Type B pancreatic cell (in vitro differentiated cells): ENCODE measurements at regions not wholly inside any gene's neighbourhood (a gene's known extent, or its start where the extent isn't known, plus 50 kb on each side); places are given as distances from the start of the nearest gene placed in this dataset.

Experiments used
- DNase-seq: peaks from one replicate; pipeline ENCODE4 v3.0.0; 2021; ENCODE audit warnings: mixed read lengths; ENCODE audit not compliant: unreplicated experiment; ENCODE audit errors: extremely low spot score
- H3K27ac Mint-ChIP-seq: 2 replicates; pipeline ENCODE4 v1.8.0; 2021; ENCODE audit warnings: mild to moderate bottlenecking, mixed read lengths
- H3K27me3 Mint-ChIP-seq: 2 replicates; pipeline ENCODE4 v1.8.0; 2021; ENCODE audit warnings: mixed read lengths
- H3K36me3 Mint-ChIP-seq: 2 replicates; pipeline ENCODE4 v1.8.0; 2021; ENCODE audit warnings: mixed read lengths
- H3K4me1 Mint-ChIP-seq: one replicate; pipeline ENCODE4 v1.8.0; 2021; ENCODE audit warnings: mixed read lengths; ENCODE audit not compliant: unreplicated experiment
- H3K4me3 Mint-ChIP-seq: 2 replicates; pipeline ENCODE4 v1.8.0; 2021; ENCODE audit warnings: mild to moderate bottlenecking, mixed read lengths
- H3K9me3 Mint-ChIP-seq: 2 replicates; pipeline ENCODE4 v1.8.0; 2021; ENCODE audit warnings: mixed read lengths
- TF ChIP-seq, protein P1 (sequence below): fragments of 200-600 bp; sonication (generic); conservative IDR thresholded peaks from 2 replicates; pipeline ENCODE4 v1.5.0; 2021; ENCODE audit warnings: antibody characterized with exemption, mild to moderate bottlenecking

DNA sequence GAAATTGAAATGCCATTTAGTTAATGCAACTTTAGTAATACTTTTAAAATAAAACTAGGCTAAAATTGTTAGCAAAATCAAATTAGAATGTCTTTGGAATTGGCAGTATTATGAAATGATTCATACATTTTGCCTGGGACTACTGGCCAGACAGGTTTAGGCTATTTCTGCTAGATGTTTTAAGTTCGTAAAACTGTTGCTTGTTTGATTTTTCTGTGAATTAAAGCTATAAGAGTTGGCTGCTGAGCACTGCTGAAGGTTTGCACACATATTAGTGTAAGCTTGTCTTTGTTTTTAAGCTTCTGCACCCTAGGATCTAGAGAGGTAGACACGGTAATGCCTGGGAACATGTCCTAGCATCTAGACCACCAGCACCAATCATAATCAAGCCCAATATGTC, 1094.6 kb upstream of the ADGRL4 start:
- H3K4me1 Mint-ChIP-seq, result no peaks in the 10 kb centered on the region
- peaks cover 11% of the 10 kb centered on the region for H3K9me3 Mint-ChIP-seq
- H3K27me3 Mint-ChIP-seq, result no peaks in the 10 kb centered on the region
- H3K27ac Mint-ChIP-seq, result no peak overlapping the region
- TF ChIP-seq, protein P1, sequence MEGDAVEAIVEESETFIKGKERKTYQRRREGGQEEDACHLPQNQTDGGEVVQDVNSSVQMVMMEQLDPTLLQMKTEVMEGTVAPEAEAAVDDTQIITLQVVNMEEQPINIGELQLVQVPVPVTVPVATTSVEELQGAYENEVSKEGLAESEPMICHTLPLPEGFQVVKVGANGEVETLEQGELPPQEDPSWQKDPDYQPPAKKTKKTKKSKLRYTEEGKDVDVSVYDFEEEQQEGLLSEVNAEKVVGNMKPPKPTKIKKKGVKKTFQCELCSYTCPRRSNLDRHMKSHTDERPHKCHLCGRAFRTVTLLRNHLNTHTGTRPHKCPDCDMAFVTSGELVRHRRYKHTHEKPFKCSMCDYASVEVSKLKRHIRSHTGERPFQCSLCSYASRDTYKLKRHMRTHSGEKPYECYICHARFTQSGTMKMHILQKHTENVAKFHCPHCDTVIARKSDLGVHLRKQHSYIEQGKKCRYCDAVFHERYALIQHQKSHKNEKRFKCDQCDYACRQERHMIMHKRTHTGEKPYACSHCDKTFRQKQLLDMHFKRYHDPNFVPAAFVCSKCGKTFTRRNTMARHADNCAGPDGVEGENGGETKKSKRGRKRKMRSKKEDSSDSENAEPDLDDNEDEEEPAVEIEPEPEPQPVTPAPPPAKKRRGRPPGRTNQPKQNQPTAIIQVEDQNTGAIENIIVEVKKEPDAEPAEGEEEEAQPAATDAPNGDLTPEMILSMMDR, result no peak
- DNase-seq, result no peak
- no peaks in the 10 kb centered on the region for H3K36me3 Mint-ChIP-seq
- no peak overlapping the region for H3K4me3 Mint-ChIP-seq

DNA sequence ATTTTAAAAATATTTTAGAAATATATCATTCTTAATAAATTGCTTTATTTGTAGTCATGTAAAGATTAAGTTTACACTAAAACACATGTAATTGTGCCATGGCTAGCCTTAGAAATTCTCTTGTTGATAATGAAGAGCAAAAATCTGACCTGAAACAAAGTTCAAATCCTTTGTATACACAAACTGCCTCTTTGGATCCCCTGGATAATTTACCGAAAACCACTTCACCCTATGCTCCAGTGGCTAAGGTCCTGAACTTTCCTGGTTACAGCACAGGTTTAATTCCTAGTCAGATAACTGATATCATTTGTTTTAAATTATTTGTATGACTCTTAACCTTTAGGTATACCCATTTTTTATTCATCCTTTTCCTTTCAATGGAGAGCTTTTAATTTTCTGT, 1093.2 kb upstream of the ADGRL4 start:
- H3K36me3 Mint-ChIP-seq, result no peaks in the 10 kb centered on the region
- H3K4me3 Mint-ChIP-seq, result no peak overlapping the region
- H3K27ac Mint-ChIP-seq, result no peak overlapping the region
- peaks cover 15% of the 10 kb centered on the region for H3K9me3 Mint-ChIP-seq
- H3K4me1 Mint-ChIP-seq, result no peaks in the 10 kb centered on the region
- TF ChIP-seq, protein P1, result no peak
- no peaks in the 10 kb centered on the region for H3K27me3 Mint-ChIP-seq
- no peak for DNase-seq

DNA sequence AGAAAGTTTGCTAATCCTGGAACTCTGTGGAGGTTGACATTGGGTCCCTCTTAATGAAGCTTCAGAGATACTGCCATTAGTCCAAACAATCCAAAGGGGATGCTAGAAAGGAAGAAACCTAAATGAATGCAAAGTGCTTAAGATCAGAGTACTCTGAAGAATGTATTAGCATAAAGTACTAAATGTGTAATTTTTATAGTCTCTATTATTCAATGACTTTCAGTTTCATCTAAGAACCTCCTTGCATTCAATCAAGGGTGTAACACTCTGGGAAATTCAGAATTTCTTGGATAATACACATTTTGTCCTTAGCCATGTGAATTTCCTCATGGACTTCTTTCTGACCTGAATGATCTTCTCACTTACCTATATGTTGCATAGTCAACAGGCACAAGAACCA, 1078.5 kb upstream of the ADGRL4 start:
- no peak for DNase-seq
- Mint-ChIP-seq H3K27me3 (no peaks in the 10 kb centered on the region), H3K27ac (no peak overlapping the region), H3K36me3 (no peaks in the 10 kb centered on the region), H3K4me3 (no peak overlapping the region), H3K9me3 (peaks cover 4% of the 10 kb centered on the region), H3K4me1 (peaks cover 4% of the 10 kb centered on the region)
- TF ChIP-seq, protein P1, result no peak

DNA sequence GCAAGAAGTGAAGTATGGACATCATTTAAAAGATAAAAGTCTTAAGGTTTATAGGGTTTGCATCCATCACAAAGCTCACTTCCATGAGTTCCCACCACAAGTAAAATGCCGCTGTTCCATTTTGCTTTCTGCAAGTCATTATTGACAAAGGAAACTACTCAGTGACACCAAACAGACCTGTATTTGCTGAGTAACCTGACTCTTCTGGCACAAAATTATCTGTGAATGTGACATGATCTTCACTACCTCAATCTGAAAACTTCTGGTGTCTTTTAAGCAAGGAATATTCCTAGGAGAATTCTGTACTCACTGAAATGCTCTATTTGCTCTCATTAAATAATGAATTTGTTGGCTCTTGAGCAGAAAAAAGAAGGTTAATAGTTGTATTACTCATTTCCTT, 1077.4 kb upstream of the ADGRL4 start:
- Mint-ChIP-seq H3K27me3 (no peaks in the 10 kb centered on the region), H3K27ac (no peak overlapping the region), H3K36me3 (no peaks in the 10 kb centered on the region), H3K4me1 (peaks cover 4% of the 10 kb centered on the region), H3K9me3 (peaks cover 4% of the 10 kb centered on the region), H3K4me3 (no peak overlapping the region)
- TF ChIP-seq, protein P1, result no peak
- no peak for DNase-seq

DNA sequence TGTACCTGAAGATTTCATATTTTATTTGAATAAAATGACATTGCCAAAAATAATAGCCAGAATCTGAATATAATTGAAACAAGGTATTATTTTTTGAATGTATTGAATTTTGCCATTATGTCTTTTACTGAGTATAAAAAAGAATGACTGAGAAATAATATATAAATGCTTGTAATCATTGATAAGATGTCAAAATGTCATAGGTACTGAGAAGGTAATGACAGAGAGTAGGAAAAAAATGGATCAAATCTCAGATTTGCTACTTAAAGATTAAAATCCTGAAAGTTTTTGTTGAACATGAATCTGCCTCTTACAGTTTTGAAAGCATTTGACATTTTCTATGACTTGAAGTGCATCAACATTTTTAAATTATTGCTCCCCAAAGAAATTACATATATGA, 1069.9 kb upstream of the ADGRL4 start:
- TF ChIP-seq, protein P1, result no peak

DNA sequence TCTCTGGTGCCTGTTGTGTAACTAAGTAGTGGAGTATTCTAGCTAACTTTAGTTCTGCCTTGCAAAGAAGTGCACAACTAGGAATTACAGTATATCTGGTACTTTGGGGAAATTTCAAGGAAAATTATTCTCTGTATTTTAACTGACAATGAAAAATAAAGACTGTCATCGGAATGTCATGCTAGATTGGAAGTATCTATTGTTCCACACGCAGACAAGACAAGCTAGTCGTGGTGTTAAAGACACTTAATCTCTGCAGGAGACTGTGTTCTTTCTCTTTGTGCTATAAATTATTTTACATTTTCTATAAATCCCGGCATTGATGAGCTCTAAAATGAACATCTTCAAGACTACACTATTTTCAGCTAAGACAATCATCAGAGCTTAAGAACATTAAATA, 1068.8 kb upstream of the ADGRL4 start:
- TF ChIP-seq, protein P1, result no peak
- no peaks in the 10 kb centered on the region for H3K27me3 Mint-ChIP-seq
- H3K9me3 Mint-ChIP-seq, result no peaks in the 10 kb centered on the region
- DNase-seq, result no peak
- no peak overlapping the region for H3K27ac Mint-ChIP-seq
- H3K4me3 Mint-ChIP-seq, result no peak overlapping the region
- H3K36me3 Mint-ChIP-seq, result no peaks in the 10 kb centered on the region
- H3K4me1 Mint-ChIP-seq, result no peaks in the 10 kb centered on the region

More for the DNA sequence above, 1069.9 kb upstream of the ADGRL4 start:
- Mint-ChIP-seq H3K4me1 (no peaks in the 10 kb centered on the region), H3K27ac (no peak overlapping the region), H3K36me3 (no peaks in the 10 kb centered on the region), H3K9me3 (no peaks in the 10 kb centered on the region), H3K27me3 (no peaks in the 10 kb centered on the region), H3K4me3 (no peak overlapping the region)
- no peak for DNase-seq
